ENCODE measurements at regions not wholly inside any gene's neighbourhood (a gene's known extent, or its start where the extent isn't known, plus 50 kb on each side); places are given as distances from the start of the nearest gene placed in this dataset.
"Not testable (repeated sequence)": the region's sequence is repeated elsewhere in the genome, so short reads cannot be mapped to it uniquely, and the experiment has no call there.

DNA sequence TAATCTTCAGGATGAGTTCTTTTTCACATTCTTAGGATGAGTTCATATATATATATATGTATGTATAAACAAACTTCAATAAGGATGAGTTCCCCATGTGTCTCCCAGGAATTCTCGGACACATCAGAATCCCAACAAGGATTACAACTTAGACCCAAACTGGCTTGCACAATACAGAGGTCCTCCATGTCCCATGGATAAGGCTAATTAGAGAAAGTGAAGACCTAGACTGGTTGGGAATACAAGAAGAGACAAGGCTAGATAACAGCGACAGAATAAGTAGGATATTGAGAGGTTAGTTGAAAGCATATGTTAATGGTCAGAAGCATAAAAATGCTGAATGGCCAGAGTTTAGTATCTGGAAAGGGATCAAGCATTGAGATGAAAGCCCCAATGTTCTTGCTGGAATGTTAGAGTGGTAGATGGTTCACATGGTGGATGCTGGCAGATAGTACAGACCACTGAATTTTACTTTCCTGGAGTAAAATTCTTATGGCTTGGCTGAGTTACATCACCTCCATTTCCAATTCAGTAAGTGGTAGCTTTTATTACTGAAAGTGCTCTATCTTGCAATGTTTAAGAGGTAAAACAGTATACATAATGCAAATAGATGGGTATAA, 154.9 kb upstream of the EPHA4 start:
- TF ChIP-seq, protein P1, sequence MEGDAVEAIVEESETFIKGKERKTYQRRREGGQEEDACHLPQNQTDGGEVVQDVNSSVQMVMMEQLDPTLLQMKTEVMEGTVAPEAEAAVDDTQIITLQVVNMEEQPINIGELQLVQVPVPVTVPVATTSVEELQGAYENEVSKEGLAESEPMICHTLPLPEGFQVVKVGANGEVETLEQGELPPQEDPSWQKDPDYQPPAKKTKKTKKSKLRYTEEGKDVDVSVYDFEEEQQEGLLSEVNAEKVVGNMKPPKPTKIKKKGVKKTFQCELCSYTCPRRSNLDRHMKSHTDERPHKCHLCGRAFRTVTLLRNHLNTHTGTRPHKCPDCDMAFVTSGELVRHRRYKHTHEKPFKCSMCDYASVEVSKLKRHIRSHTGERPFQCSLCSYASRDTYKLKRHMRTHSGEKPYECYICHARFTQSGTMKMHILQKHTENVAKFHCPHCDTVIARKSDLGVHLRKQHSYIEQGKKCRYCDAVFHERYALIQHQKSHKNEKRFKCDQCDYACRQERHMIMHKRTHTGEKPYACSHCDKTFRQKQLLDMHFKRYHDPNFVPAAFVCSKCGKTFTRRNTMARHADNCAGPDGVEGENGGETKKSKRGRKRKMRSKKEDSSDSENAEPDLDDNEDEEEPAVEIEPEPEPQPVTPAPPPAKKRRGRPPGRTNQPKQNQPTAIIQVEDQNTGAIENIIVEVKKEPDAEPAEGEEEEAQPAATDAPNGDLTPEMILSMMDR (IDR thresholded peaks at IDR 0.05) = no peak
- no peak for DNase-seq (ENCODE audit: low spot score)
- ATAC-seq (ENCODE audit: low FRiP score) = no peak

DNA sequence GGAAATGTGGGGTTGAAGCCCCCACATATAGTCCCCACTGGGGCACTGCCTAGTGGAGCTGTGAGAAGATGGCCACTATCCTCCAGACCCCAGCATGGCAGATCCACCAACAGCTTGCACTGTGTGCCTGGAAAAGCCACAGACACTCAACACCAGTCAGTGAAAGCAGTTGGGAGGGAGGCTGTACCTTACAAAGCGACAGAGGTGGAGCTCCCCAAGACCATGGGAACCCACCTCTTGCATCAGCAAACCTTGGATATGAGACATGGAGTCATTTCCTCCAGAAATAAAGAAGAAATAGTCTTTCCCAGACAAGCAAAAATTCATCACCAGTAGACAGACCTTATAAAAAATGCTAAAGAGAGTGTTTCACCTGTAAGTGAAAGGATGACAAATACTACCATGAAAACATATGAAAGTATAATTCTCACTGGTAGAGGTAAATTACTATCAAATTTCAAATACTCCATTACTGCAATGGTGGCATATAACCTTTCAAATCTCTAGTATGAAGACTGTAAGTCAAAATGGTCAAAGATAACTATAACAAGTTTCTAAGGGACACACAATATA, 152.6 kb upstream of the EPHA4 start:
- no peak for DNase-seq (ENCODE audit: low spot score)
- no peak for ATAC-seq (ENCODE audit: low FRiP score)
- TF ChIP-seq, protein P1 (IDR thresholded peaks at IDR 0.05) = no peak

DNA sequence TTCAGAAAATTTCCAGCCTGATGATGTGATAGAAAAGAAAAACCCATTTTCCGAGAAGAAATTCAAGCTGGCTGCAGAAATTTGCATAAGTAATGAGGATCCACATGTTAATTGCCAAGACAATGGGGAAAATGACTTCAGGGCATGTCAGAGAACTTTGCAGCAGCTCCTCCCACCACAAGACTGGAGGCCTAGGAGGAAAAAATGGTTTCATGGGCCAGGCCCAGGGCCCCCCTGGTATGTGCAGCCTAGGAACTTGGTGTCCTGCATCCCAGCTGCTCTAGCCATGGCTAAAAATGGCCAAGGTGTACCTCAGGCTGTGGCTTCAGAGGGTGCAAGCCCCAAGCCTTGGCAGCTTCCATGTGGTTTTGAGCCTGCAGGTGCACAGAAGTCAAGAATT, 152.0 kb upstream of the EPHA4 start:
- not testable (repeated sequence) for ATAC-seq (ENCODE audit: low FRiP score); DNase-seq (ENCODE audit: low spot score)

DNA sequence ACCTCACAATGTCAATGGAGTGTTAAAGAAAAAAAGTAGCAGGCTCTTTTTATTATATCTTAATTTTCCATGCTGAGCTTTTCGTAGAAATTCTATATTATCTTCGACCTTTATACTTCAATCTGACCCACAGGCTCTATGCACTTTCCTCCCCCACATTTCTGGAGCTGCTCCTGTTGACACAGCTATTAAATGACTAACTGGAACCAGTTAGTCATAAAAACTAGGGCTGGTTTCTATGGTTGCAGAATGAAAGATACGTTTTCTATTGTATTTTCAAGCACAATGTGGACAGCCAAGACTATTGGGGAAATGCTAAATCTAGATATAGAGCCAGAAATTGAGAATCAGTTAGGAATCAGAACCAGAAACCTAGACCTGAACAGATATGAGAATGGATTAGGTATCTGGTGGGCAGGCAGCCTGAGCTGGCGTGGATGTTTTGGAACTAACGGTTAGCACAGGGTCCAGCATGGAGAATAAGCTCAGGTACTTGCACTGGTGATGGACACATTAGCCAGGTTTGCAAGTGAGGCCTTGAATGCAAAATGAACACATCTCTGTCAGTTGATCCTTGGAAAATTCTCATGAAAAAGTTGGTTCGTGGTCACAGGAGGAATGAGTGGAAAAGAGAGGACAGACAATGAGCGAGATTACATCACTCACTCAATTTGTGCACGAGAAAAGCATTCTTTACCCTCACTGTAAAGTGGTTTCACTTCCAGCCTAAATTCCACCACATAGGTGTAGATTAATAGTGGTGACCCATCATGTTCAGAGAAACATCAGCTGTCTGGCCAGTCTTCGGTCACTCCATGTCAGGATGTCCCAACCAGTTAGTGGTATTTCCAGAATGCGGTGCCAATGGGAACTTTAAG, 144.6 kb upstream of the EPHA4 start:
- DNase-seq (ENCODE audit: low spot score) (no peak), ATAC-seq (ENCODE audit: low FRiP score) (no peak)
- TF ChIP-seq, protein P1 (IDR thresholded peaks at IDR 0.05) = no peak

DNA sequence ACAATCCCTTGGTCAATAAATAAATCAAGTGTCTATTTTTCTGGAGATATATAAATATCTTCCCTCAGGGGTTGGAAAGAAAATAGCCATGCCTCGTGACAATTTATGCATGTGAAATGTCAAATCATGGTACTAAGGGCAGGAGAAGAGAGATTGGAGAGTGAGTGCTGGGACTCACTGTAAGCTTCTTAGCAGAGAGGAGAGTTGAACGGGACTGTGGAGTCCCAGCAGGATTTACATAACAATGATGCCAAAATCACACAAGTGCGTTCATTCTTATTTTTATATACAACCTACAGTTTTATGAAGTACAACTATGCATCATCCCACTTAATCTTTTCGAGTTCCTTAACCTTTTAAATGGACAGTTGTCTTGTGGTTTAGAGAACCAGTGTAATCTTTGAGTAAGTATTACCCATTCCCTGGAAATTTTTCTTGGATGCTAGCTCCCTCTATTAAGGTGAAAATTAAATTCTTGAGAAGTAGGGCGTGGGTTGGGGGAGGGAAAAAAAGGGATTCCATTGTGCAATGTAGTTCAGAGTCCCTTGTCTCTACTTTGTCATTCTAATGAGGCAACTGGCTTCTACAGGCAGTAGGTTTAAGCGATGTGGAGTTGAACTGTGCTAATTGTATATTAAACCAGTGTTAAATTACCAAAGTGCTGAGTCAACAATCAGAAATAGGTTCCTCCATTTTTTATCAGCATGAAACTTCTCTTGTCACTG, 143.6 kb upstream of the EPHA4 start:
- TF ChIP-seq, protein P1 (IDR thresholded peaks at IDR 0.05) = no peak
- DNase-seq (ENCODE audit: low spot score) = no peak
- no peak for ATAC-seq (ENCODE audit: low FRiP score)

DNA sequence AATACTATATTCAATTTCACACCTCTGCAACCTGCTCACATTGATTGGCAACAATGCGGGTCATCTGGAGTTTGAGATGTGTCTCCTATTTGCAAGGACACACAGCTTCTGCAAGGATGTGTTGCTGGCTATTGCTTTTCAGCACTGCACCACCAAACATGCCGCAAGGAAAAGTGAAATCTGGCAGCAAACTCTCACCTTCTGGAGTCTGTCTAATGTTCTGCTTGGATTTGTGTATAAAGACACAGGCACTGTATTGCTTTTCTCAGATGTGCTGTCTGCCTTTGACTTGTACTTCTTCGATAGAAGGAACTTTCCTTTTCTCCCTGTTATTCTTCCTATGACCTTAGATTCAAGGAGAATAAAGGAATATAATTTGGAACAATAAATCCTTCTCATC, 138.6 kb upstream of the EPHA4 start:
- ATAC-seq (ENCODE audit: low FRiP score) (no peak), DNase-seq (ENCODE audit: low spot score) (no peak)
- TF ChIP-seq, protein P1 (IDR thresholded peaks at IDR 0.05) = no peak

- TF ChIP-seq, protein P1 (IDR thresholded peaks at IDR 0.05) = no peak
- DNase-seq (ENCODE audit: low spot score) (no peak), ATAC-seq (ENCODE audit: low FRiP score) (no peak)
Observed at GRCh38 chr2:221708902-221709301, 136.8 kb upstream of the EPHA4 start.

Measured in omental fat pad (tissue), 3 donors.